ENCODE measurements at regions not wholly inside any gene's neighbourhood (a gene's known extent, or its start where the extent isn't known, plus 50 kb on each side); places are given as distances from the start of the nearest gene placed in this dataset.

DNA sequence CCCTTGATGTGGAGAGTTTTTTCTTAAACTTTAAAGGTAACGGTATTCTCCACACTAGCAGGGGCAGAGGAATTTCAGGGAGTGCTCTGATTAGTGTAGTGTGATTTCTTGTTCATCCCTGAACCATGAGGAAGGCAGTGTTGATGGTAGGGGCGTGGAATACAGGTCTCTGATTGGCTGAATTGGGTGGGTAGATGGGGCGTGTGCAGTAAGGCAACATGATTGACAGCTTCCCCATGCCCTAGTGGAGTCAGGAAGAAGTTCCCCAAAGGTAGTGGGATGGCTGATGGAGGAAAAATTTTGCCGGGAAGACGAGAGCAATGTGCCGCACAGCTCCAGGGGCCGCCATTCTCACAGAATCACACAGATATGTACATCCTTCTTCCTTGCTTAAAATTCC is 97.4 kb upstream of the SALL4 start:
- Mint-ChIP-seq H3K36me3 (ENCODE audit: insufficient read depth) (no peaks in the 10 kb centered on the region), H3K27me3 (no peaks in the 10 kb centered on the region), H3K9me3 (ENCODE audit: low read depth) (no peaks in the 10 kb centered on the region), H3K4me3 (ENCODE audit: low read depth) (no peak overlapping the region), H3K27ac (no peak overlapping the region), H3K4me1 (ENCODE audit: low read depth) (no peaks in the 10 kb centered on the region)
- TF ChIP-seq, protein P1, sequence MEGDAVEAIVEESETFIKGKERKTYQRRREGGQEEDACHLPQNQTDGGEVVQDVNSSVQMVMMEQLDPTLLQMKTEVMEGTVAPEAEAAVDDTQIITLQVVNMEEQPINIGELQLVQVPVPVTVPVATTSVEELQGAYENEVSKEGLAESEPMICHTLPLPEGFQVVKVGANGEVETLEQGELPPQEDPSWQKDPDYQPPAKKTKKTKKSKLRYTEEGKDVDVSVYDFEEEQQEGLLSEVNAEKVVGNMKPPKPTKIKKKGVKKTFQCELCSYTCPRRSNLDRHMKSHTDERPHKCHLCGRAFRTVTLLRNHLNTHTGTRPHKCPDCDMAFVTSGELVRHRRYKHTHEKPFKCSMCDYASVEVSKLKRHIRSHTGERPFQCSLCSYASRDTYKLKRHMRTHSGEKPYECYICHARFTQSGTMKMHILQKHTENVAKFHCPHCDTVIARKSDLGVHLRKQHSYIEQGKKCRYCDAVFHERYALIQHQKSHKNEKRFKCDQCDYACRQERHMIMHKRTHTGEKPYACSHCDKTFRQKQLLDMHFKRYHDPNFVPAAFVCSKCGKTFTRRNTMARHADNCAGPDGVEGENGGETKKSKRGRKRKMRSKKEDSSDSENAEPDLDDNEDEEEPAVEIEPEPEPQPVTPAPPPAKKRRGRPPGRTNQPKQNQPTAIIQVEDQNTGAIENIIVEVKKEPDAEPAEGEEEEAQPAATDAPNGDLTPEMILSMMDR (IDR thresholded peaks at IDR 0.05; ENCODE audit: unreplicated experiment): no peak
- DNase-seq (ENCODE audit: low spot score, unreplicated experiment): no peak

DNA sequence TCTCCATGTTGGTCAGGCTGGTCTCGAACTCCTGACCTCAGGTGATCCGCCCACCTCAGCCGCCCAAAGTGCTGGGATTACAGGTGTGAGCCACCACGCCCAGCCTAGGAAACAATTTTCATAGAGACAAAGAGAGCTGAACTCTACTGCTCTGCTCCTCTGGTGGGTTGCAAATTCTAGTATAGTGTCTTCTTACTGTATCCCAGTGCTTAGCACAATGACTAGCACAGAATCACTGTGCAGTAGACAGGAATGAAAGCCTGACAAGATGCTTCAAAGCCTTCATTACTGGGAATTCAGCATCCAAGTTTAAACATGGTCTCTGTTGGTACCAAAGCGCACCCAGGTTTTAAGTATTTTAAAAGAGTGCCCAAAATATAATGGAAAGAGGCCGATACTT is 96.5 kb upstream of the SALL4 start:
- Mint-ChIP-seq H3K36me3 (ENCODE audit: insufficient read depth) (no peaks in the 10 kb centered on the region), H3K4me3 (ENCODE audit: low read depth) (no peak overlapping the region), H3K27ac (no peak overlapping the region), H3K9me3 (ENCODE audit: low read depth) (no peaks in the 10 kb centered on the region), H3K4me1 (ENCODE audit: low read depth) (peaks cover 4% of the 10 kb centered on the region), H3K27me3 (no peaks in the 10 kb centered on the region)
- TF ChIP-seq, protein P1 (IDR thresholded peaks at IDR 0.05; ENCODE audit: unreplicated experiment): no peak
- no peak for DNase-seq (ENCODE audit: low spot score, unreplicated experiment)

DNA sequence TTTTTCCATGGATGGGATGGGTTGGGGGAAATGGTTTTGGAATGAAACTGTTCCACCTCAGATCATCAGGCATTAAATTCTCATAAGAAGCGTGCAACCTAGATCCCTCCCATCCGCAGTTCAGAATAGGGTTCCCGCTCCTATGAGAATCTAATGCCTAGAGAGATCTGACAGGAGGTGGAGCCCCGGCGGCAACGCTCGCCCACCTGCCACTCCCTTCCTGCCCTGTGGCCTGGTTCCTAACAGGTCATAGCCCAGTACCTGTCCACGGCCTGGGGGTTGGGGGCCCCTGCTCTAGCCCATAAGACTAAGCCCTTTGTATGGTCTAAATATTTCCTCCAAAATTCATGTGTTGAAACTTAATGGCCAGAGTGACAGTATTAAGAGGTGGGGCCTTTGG is 92.3 kb upstream of the SALL4 start:
- Mint-ChIP-seq H3K4me3 (ENCODE audit: low read depth) (no peak overlapping the region), H3K27me3 (no peaks in the 10 kb centered on the region), H3K36me3 (ENCODE audit: insufficient read depth) (no peaks in the 10 kb centered on the region), H3K9me3 (ENCODE audit: low read depth) (no peaks in the 10 kb centered on the region), H3K4me1 (ENCODE audit: low read depth) (peaks cover 6% of the 10 kb centered on the region), H3K27ac (no peak overlapping the region)
- DNase-seq (ENCODE audit: low spot score, unreplicated experiment): no peak
- TF ChIP-seq, protein P1 (IDR thresholded peaks at IDR 0.05; ENCODE audit: unreplicated experiment): no peak

DNA sequence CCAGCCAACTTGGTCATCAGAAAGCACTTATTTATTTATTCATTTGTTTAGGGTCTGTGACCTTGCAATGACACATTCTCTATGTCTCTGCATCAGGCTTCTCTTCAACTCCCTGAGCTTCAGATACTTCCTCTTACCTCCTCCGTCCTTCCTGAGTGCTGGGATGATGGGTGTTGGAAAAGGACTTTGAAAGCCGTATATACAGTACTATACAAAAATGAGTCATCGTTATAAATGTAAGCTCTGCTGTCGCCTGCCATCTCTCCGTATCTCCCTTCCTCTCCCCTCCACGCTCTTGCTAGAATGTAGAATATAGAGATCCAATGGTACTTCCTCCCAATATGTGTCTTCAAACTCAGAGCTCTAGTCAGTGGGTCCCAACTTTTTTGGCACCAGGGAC is 91.9 kb upstream of the SALL4 start:
- no peak for DNase-seq (ENCODE audit: low spot score, unreplicated experiment)
- TF ChIP-seq, protein P1 (IDR thresholded peaks at IDR 0.05; ENCODE audit: unreplicated experiment): no peak
- Mint-ChIP-seq H3K9me3 (ENCODE audit: low read depth) (no peaks in the 10 kb centered on the region), H3K27me3 (no peaks in the 10 kb centered on the region), H3K4me3 (ENCODE audit: low read depth) (no peak overlapping the region), H3K27ac (no peak overlapping the region), H3K36me3 (ENCODE audit: insufficient read depth) (no peaks in the 10 kb centered on the region), H3K4me1 (ENCODE audit: low read depth) (peaks cover 10% of the 10 kb centered on the region)

DNA sequence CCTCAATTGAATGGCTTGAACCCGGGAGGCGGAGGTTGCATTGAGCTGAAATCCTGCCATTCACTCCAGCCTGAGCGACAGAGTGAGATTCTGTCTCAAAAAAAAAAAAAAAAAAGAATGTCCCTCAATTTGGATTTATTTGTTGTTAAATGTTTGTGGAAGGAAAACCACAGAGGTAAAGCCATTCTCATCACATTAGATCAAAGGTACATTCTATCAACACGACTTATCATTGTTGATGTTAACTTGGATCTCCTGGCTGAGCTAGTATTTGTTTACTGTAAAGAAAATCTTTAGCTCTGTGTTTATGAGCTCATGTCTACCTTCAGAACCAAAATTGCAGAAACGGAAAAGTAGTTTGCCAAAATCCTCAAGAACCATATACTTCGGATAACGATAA is 91.4 kb upstream of the SALL4 start:
- no peak for DNase-seq (ENCODE audit: low spot score, unreplicated experiment)
- Mint-ChIP-seq H3K9me3 (ENCODE audit: low read depth) (no peaks in the 10 kb centered on the region), H3K4me1 (ENCODE audit: low read depth) (peaks cover 12% of the 10 kb centered on the region), H3K4me3 (ENCODE audit: low read depth) (no peak overlapping the region), H3K27ac (peak overlapping the region; percentile 9), H3K27me3 (no peaks in the 10 kb centered on the region), H3K36me3 (ENCODE audit: insufficient read depth) (no peaks in the 10 kb centered on the region)
- TF ChIP-seq, protein P1 (IDR thresholded peaks at IDR 0.05; ENCODE audit: unreplicated experiment): no peak
